IPS DF 6.9 (cell line): ENCODE measurements at regions not wholly inside any gene's neighbourhood (a gene's known extent, or its start where the extent isn't known, plus 50 kb on each side); places are given as distances from the start of the nearest gene placed in this dataset.

Experiments used
- DNase-seq: peaks from one replicate; pipeline ENCODE4 v3.0.0-alpha.2; 2013; ENCODE audit warnings: low read depth, low spot score
- H3K27ac ChIP-seq: one replicate; pipeline ENCODE4 v1.5.1; 2013; ENCODE audit warnings: low read length, control low read depth
- H3K27me3 ChIP-seq: 2 replicates; pipeline ENCODE4 v1.6.1; 2013; ENCODE audit warnings: mild to moderate bottlenecking, low read length; ENCODE audit not compliant: control insufficient read depth, insufficient read depth
- H3K36me3 ChIP-seq: 2 replicates; pipeline ENCODE4 v1.6.1; 2013; ENCODE audit warnings: low read length; ENCODE audit not compliant: control insufficient read depth, insufficient read depth
- H3K4me1 ChIP-seq: 2 replicates; pipeline ENCODE4 v1.6.1; 2013; ENCODE audit warnings: low read length; ENCODE audit not compliant: control insufficient read depth, insufficient read depth
- H3K4me3 ChIP-seq: 2 replicates; pipeline ENCODE4 v1.5.1; 2013; ENCODE audit warnings: mild to moderate bottlenecking, low read length
- H3K9me3 ChIP-seq: 2 replicates; pipeline ENCODE4 v1.6.1; 2013; ENCODE audit warnings: low read length, inconsistent platforms; ENCODE audit not compliant: control insufficient read depth, insufficient read depth
- WGBS: extraction: QIAGEN DNeasy Blood & Tissue Kit; methylation state at CpG from one replicate; pipeline ENCODE4 v1.1.7; 2013; ENCODE audit warnings: mixed read lengths, missing lambda C conversion rate; ENCODE audit not compliant: insufficient read length, insufficient coverage; 5-methylcytosine and 5-hydroxymethylcytosine counted together

DNA sequence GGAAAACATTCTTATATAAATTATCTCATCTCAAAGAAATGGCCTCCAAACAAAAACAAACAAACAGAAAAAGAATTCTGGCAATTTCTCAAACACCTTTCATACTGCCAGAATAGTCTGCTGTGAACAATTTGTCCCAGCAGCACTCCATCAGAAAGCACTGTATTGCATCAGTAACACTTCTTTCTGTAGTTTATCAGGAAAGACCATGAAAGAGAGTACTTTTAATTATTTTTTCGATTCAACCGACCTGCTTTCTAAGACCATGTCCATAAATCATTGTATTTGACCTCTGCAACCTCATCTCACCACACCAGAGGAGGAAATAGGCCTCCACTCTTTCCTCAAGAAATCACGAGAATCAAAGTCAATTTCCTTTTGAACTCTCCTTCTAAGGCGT is 1579.9 kb downstream of the MRPL39 start:
- WGBS: no CpG with 5 or more reads among the region's 4 CpGs
- Histone ChIP-seq H3K4me1 (no peaks in the 10 kb centered on the region), H3K27me3 (no peaks in the 10 kb centered on the region), H3K27ac (no peak overlapping the region), H3K4me3 (no peak overlapping the region), H3K36me3 (no peaks in the 10 kb centered on the region), H3K9me3 (peaks cover 2% of the 10 kb centered on the region)
- no peak for DNase-seq

- peaks cover 4% of the 10 kb centered on the region for H3K9me3 ChIP-seq
- H3K4me1 ChIP-seq: no peaks in the 10 kb centered on the region
- H3K27ac ChIP-seq: no peak overlapping the region
- no peak for DNase-seq
- WGBS: no CpG with 5 or more reads among the region's 3 CpGs
- H3K36me3 ChIP-seq: no peaks in the 10 kb centered on the region
- no peak overlapping the region for H3K4me3 ChIP-seq
- no peaks in the 10 kb centered on the region for H3K27me3 ChIP-seq
Observed at GRCh38 chr21:24025101-24025500, 1582.2 kb downstream of the MRPL39 start.

GRCh38 chr21:24023936-24024335 is 1583.3 kb downstream of the MRPL39 start:
- Histone ChIP-seq H3K36me3 (no peaks in the 10 kb centered on the region), H3K4me1 (no peaks in the 10 kb centered on the region), H3K4me3 (no peak overlapping the region), H3K9me3 (peaks cover 4% of the 10 kb centered on the region), H3K27ac (no peak overlapping the region), H3K27me3 (no peaks in the 10 kb centered on the region)
- no CpG with 5 or more reads among the region's 1 CpG for WGBS
- no peak for DNase-seq

- Histone ChIP-seq H3K27ac (no peak overlapping the region), H3K9me3 (peaks cover 4% of the 10 kb centered on the region), H3K4me1 (no peaks in the 10 kb centered on the region), H3K27me3 (no peaks in the 10 kb centered on the region), H3K36me3 (no peaks in the 10 kb centered on the region), H3K4me3 (no peak overlapping the region)
- WGBS: no CpG with 5 or more reads among the region's 3 CpGs
- no peak for DNase-seq
Observed at GRCh38 chr21:24023402-24023801, 1583.9 kb downstream of the MRPL39 start.

DNA sequence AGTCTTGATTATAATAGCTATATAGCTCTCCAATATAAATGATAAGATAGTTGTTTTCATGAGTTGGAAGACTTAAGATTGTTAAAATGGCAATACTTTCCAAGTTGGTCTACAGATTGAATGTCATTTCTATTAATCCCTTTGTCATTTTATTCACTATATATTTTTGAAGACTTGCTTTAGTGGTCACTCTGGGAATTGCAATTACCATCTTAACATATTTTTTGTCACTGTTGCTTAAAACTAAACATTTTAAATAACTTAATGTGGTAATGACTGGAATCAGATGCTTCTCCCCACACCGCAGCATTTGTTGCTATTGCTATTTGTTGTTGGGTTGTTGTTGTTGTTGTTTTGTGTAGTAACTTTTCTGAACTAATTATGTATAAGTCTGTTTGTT is 1592.9 kb downstream of the MRPL39 start:
- no peak for DNase-seq
- WGBS: no CpG with 5 or more reads among the region's 1 CpG

GRCh38 chr21:24011087-24011486 is 1596.2 kb downstream of the MRPL39 start:
- no peaks in the 10 kb centered on the region for H3K4me1 ChIP-seq
- WGBS: no CpG with 5 or more reads among the region's 5 CpGs

More for the DNA sequence above, 1592.9 kb downstream of the MRPL39 start:
- H3K9me3 ChIP-seq: peaks cover 4% of the 10 kb centered on the region
- H3K4me1 ChIP-seq: no peaks in the 10 kb centered on the region
- H3K4me3 ChIP-seq: no peak overlapping the region
- no peak overlapping the region for H3K27ac ChIP-seq
- H3K36me3 ChIP-seq: no peaks in the 10 kb centered on the region
- no peaks in the 10 kb centered on the region for H3K27me3 ChIP-seq

GRCh38 chr21:24007592-24007991 is 1599.7 kb downstream of the MRPL39 start:
- no peaks in the 10 kb centered on the region for H3K27me3 ChIP-seq
- no peak for DNase-seq
- no peak overlapping the region for H3K4me3 ChIP-seq
- H3K27ac ChIP-seq: no peak overlapping the region
- H3K9me3 ChIP-seq: peaks cover 8% of the 10 kb centered on the region
- no peaks in the 10 kb centered on the region for H3K36me3 ChIP-seq
- WGBS: no CpG with 5 or more reads among the region's 5 CpGs
- H3K4me1 ChIP-seq: no peaks in the 10 kb centered on the region

More at GRCh38 chr21:24011087-24011486, 1596.2 kb downstream of the MRPL39 start:
- no peak for DNase-seq
- peaks cover 4% of the 10 kb centered on the region for H3K9me3 ChIP-seq
- no peak overlapping the region for H3K27ac ChIP-seq
- no peaks in the 10 kb centered on the region for H3K36me3 ChIP-seq
- H3K4me3 ChIP-seq: no peak overlapping the region
- H3K27me3 ChIP-seq: no peaks in the 10 kb centered on the region

DNA sequence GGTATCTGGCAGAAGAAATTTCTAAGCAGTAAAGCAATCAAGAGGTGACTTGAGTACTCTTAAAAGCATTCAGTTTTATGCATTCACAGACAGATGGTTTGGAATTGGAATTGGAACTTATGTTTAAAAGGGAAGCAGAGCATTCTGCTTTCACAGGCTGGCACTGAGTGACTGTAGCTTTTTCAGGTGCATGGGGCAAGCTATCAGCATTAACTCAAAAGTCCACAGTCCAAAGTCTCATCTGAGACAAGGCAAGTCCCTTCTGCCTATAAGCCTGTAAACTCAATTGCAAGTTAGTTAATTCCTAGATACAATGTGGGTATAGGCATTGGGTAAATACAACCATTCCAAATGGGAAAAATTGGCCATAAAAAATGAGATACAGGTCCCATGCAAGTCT is 1620.3 kb downstream of the MRPL39 start:
- no peak for DNase-seq
- Histone ChIP-seq H3K27ac (no peak overlapping the region), H3K4me3 (no peak overlapping the region), H3K27me3 (no peaks in the 10 kb centered on the region), H3K9me3 (peaks cover 4% of the 10 kb centered on the region; the same call in 1 of the 2 replicates), H3K4me1 (no peaks in the 10 kb centered on the region), H3K36me3 (no peaks in the 10 kb centered on the region)

- DNase-seq: no peak
- H3K4me3 ChIP-seq: no peak overlapping the region
- no peaks in the 10 kb centered on the region for H3K4me1 ChIP-seq
- peaks cover 4% of the 10 kb centered on the region; the same call in 1 of the 2 replicates for H3K9me3 ChIP-seq
- H3K27me3 ChIP-seq: no peaks in the 10 kb centered on the region
- H3K27ac ChIP-seq: no peak overlapping the region
- no peaks in the 10 kb centered on the region for H3K36me3 ChIP-seq
- WGBS: no CpG with 5 or more reads among the region's 2 CpGs
Observed at GRCh38 chr21:23986214-23986613, 1621.1 kb downstream of the MRPL39 start.

GRCh38 chr21:23982546-23982945 is 1624.7 kb downstream of the MRPL39 start:
- Histone ChIP-seq H3K36me3 (no peaks in the 10 kb centered on the region), H3K4me1 (no peaks in the 10 kb centered on the region), H3K4me3 (no peak overlapping the region), H3K9me3 (peaks cover 4% of the 10 kb centered on the region; the same call in 1 of the 2 replicates), H3K27me3 (no peaks in the 10 kb centered on the region), H3K27ac (no peak overlapping the region)
- no CpG with 5 or more reads among the region's 4 CpGs for WGBS
- no peak for DNase-seq

- Histone ChIP-seq H3K4me1 (no peaks in the 10 kb centered on the region), H3K4me3 (no peak overlapping the region), H3K36me3 (no peaks in the 10 kb centered on the region), H3K27ac (no peak overlapping the region), H3K27me3 (no peaks in the 10 kb centered on the region), H3K9me3 (no peaks in the 10 kb centered on the region)
- no CpG with 5 or more reads among the region's 2 CpGs for WGBS
- DNase-seq: no peak
Observed at GRCh38 chr21:23977971-23978370, 1629.3 kb downstream of the MRPL39 start.
